ENCODE measurements at regions not wholly inside any gene's neighbourhood (a gene's known extent, or its start where the extent isn't known, plus 50 kb on each side); places are given as distances from the start of the nearest gene placed in this dataset.

DNA sequence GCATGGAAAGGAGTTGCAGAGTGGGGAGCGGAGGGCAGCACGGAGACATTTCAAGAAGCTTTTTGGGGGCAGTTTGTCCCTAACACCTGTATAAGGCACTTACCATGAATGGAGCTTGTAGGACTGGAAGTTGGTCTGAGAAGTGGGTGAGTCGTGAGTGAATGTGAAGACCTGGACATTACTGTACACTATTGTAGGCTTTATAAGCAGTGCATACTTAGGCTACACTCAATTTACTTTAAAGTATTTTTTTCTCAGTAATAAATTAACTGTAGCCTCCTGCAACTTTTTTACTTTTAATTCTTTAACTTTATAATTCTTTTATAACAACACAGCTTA lies 141.6 kb upstream of the ETV3 start:
- Histone ChIP-seq H2AFZ (no peak overlapping the region), H3K27me3 (ENCODE audit: insufficient read depth, low read depth) (peaks cover 63% of the 10 kb centered on the region), H4K20me1 (ENCODE audit: insufficient read depth) (no peaks in the 10 kb centered on the region), H3K4me3 (no peak overlapping the region), H3K4me2 (no peak overlapping the region), H3K4me1 (replicated peaks; ENCODE audit: insufficient read depth) (no peaks in the 10 kb centered on the region), H3K27ac (no peak overlapping the region), H3K9me3 (ENCODE audit: insufficient read depth, low read depth) (no peaks in the 10 kb centered on the region), H3K9me2 (ENCODE audit: insufficient read depth) (no peaks in the 10 kb centered on the region), H3K79me2 (ENCODE audit: low read depth) (no peaks in the 10 kb centered on the region), H3K36me3 (ENCODE audit: low read depth) (no peaks in the 10 kb centered on the region), H3F3A (ENCODE audit: insufficient read depth, low read depth) (no peaks in the 10 kb centered on the region)
- BruUV-seq (replicated peaks), result no TSS peak
- intact Hi-C loops (cut with micrococcal nuclease; ENCODE audit: unreplicated experiment), result no loop called here
- TF ChIP-seq EZH2 (IDR thresholded peaks at IDR 0.05; ENCODE audit: low read depth), result no peak
- TF ChIP-seq, protein P1, sequence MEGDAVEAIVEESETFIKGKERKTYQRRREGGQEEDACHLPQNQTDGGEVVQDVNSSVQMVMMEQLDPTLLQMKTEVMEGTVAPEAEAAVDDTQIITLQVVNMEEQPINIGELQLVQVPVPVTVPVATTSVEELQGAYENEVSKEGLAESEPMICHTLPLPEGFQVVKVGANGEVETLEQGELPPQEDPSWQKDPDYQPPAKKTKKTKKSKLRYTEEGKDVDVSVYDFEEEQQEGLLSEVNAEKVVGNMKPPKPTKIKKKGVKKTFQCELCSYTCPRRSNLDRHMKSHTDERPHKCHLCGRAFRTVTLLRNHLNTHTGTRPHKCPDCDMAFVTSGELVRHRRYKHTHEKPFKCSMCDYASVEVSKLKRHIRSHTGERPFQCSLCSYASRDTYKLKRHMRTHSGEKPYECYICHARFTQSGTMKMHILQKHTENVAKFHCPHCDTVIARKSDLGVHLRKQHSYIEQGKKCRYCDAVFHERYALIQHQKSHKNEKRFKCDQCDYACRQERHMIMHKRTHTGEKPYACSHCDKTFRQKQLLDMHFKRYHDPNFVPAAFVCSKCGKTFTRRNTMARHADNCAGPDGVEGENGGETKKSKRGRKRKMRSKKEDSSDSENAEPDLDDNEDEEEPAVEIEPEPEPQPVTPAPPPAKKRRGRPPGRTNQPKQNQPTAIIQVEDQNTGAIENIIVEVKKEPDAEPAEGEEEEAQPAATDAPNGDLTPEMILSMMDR (conservative IDR thresholded peaks at IDR 0.05), result no peak
- POLR2A ChIA-PET (ENCODE audit: unreplicated experiment), result no interaction called here
- DNase-seq, result no peak
- CTCF ChIA-PET, result interaction anchor here (0.8 kb wide), 1 partner anchor 105 kb away, joined by 3 read pairs; no protein-coding TSS in a partner anchor

DNA sequence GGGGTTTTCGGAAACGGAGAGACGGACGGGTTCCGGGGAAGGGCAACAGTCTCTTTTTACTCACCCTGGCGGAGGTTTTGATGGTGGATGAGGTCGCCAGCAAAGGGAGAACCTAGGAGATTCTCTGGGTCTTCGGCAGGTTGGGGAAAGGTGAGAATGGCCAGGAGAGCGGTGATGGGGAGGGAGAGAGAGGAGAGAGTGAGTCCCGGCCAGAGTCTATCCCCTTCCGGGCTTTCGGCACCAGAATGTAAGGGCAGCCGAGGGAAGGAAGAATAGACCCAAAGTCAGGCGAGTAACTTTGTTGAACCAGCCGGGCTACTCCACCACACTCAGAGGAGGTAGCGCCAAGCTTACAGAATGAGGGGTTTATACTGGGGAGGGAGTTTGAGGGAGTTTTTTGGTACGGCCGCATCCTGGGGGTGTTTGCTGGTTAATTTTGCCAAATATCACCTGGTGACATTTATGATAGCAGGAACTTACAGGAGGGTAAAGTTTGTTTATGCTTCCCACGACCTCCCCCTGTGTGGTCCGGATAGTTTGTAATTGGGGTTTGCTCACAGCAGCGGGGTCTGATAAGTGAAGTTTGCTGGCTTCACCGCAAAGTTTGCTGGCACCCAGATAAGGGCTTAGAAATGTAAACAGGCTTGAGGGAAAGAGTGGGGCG lies 141.1 kb upstream of the ETV3 start:
- intact Hi-C loops (cut with micrococcal nuclease; ENCODE audit: unreplicated experiment), result no loop called here
- H3K27me3 ChIP-seq (ENCODE audit: insufficient read depth, low read depth), result peaks cover 65% of the 10 kb centered on the region
- H3K36me3 ChIP-seq (ENCODE audit: low read depth), result no peaks in the 10 kb centered on the region
- TF ChIP-seq, protein P1 (conservative IDR thresholded peaks at IDR 0.05), result no peak
- TF ChIP-seq EZH2 (IDR thresholded peaks at IDR 0.05; ENCODE audit: low read depth), result no peak
- H3K27ac ChIP-seq, result no peak overlapping the region
- H3K4me1 ChIP-seq (replicated peaks; ENCODE audit: insufficient read depth), result no peaks in the 10 kb centered on the region
- ChIA-PET CTCF (no interaction called here), POLR2A (ENCODE audit: unreplicated experiment) (no interaction called here)
- H3F3A ChIP-seq (ENCODE audit: insufficient read depth, low read depth), result no peaks in the 10 kb centered on the region
- no peaks in the 10 kb centered on the region for H4K20me1 ChIP-seq (ENCODE audit: insufficient read depth)
- DNase-seq, result no peak
- H3K79me2 ChIP-seq (ENCODE audit: low read depth), result no peaks in the 10 kb centered on the region
- H2AFZ ChIP-seq, result no peak overlapping the region
- no TSS peak for BruUV-seq (replicated peaks)
- H3K9me2 ChIP-seq (ENCODE audit: insufficient read depth), result no peaks in the 10 kb centered on the region
- no peak overlapping the region for H3K4me3 ChIP-seq
- no peak overlapping the region for H3K4me2 ChIP-seq
- H3K9me3 ChIP-seq (ENCODE audit: insufficient read depth, low read depth), result no peaks in the 10 kb centered on the region

DNA sequence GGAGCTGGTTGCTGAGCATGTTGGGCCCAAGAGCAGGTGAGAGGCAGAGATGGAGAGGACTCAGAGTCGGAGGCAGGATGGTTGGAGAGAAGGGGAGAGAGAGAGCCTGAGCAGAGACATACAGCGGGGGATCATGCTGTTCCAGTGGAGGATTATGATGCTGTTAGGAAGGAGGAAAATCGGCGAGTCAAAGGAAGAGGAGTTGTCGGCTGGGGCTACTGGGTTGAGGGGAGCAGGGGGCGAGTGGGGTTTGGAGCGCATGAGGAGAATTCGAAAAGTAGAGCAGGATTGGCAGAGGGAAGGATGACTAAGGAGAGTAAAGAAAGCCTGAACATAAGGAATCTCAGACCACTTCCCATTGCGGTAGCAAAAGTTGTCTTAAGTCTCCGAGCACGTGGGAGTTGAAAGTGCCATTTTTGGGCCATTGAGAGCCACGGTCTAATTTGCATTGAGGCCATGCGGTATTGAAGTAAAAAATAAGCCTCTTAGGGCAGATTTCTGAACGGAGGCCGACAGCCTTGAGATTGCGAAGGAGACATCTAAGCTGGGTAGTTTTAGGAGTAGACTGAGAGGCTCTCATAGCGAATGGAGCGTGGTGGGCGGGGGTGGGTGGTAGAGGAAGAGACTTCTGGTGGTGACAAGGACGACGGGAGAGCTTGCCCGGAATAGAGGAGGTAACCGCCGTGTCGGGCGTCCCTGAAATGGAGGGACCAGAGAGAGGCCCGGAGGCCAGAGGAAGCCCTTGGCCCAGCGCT lies 140.4 kb upstream of the ETV3 start:
- DNase-seq, result no peak
- ChIA-PET POLR2A (ENCODE audit: unreplicated experiment) (no interaction called here), CTCF (no interaction called here)
- no peak overlapping the region for H3K27ac ChIP-seq
- intact Hi-C loops (cut with micrococcal nuclease; ENCODE audit: unreplicated experiment), result no loop called here
- H3K27me3 ChIP-seq (ENCODE audit: insufficient read depth, low read depth), result peaks cover 65% of the 10 kb centered on the region
- no peaks in the 10 kb centered on the region for H3K4me1 ChIP-seq (replicated peaks; ENCODE audit: insufficient read depth)
- no peaks in the 10 kb centered on the region for H3K79me2 ChIP-seq (ENCODE audit: low read depth)
- H2AFZ ChIP-seq, result no peak overlapping the region
- TF ChIP-seq, protein P1 (conservative IDR thresholded peaks at IDR 0.05), result no peak
- TF ChIP-seq EZH2 (IDR thresholded peaks at IDR 0.05; ENCODE audit: low read depth), result no peak
- no peaks in the 10 kb centered on the region for H3K36me3 ChIP-seq (ENCODE audit: low read depth)
- H3K4me3 ChIP-seq, result no peak overlapping the region
- no peaks in the 10 kb centered on the region for H3F3A ChIP-seq (ENCODE audit: insufficient read depth, low read depth)
- H3K9me2 ChIP-seq (ENCODE audit: insufficient read depth), result no peaks in the 10 kb centered on the region
- H3K4me2 ChIP-seq, result no peak overlapping the region
- no TSS peak for BruUV-seq (replicated peaks)
- H3K9me3 ChIP-seq (ENCODE audit: insufficient read depth, low read depth), result no peaks in the 10 kb centered on the region
- H4K20me1 ChIP-seq (ENCODE audit: insufficient read depth), result no peaks in the 10 kb centered on the region

Data from PC-9 (cell line).